HG03432 (cell line): ENCODE measurements at regions not wholly inside any gene's neighbourhood (a gene's known extent, or its start where the extent isn't known, plus 50 kb on each side); places are given as distances from the start of the nearest gene placed in this dataset.
"Not testable (repeated sequence)": the region's sequence is repeated elsewhere in the genome, so short reads cannot be mapped to it uniquely, and the experiment has no call there.

ENCODE experiments used
- ATAC-seq: cut with Tn5 transposase; IDR thresholded peaks from one replicate; pipeline ENCODE4 v1.9.1; 2021; ENCODE audit warnings: mild to moderate bottlenecking, moderate library complexity; ENCODE audit not compliant: unreplicated experiment

DNA sequence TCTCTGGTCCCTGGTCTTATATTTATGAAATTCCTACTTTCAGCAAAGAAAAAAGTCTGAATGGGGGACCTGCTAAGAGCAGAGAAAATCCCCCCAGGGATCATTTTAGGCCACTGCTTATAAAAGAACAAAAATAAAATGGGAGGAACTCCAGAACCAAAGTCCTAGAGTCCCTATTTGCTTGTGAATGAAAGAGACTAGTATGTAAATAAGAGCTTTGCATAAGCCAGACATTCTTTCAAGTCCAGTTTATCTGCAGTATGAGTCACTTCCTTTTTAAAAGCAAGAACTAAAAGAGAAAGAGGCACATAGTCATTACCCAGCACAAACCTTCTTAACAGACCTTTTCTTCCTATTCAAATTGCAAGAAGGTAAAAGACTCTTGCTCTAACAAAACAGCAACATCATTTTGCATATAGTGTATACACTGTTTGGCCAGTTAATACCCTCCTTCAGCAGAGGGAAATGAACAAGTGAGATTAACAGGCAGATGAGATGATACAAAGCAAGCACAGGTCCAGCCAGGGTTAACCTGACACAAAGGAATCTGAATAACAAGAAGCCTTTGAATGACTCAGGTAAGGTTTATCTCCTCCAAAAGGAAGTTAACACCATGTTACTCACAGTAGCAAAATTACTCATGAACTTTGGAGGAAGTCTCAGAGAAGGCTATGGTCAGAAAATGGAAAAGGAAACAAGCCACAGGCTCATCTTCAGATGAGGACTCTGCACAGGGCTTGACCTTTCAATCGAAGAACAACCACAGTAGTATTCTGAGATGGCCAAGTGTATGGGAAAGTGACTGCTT is 87.3 kb downstream of the PHLDA1 start:
- peak; percentile 93 for ATAC-seq

DNA sequence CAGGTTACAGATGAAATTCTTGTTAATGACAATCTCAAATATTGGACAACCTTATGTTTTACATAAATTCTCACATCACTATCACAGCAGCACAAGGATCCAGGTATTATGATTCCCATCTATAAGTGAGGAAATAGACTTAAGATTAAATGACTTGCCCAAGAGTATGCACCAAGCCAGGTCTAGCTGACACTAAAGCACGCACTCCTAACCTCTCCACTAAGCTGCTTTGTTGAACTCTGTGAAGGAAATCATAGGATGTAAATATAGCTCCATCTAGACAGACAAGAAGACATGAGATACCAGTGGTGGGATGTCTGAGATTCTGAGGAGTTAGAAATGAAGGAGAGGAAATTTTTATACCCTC is 87.9 kb downstream of the PHLDA1 start:
- no peak for ATAC-seq

DNA sequence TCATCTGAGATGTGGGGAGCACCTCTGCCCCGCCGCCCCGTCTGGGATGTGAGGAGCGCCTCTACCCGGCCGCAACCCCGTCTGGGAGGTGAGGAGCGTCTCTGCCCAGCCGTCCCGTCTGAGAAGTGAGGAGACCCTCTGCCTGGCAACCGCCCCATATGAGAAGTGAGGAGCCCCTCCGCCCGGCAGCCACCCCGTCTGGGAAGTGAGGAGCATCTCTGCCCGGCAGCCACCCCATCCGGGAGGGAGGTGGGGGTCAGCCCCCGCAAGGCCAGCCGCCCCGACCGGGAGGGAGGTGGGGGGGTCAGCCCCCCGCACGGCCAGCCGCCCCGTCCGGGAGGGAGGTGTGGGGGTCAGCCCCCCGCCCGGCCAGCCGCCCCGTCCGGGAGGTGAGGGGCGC is 89.9 kb downstream of the PHLDA1 start:
- ATAC-seq = not testable (repeated sequence)

DNA sequence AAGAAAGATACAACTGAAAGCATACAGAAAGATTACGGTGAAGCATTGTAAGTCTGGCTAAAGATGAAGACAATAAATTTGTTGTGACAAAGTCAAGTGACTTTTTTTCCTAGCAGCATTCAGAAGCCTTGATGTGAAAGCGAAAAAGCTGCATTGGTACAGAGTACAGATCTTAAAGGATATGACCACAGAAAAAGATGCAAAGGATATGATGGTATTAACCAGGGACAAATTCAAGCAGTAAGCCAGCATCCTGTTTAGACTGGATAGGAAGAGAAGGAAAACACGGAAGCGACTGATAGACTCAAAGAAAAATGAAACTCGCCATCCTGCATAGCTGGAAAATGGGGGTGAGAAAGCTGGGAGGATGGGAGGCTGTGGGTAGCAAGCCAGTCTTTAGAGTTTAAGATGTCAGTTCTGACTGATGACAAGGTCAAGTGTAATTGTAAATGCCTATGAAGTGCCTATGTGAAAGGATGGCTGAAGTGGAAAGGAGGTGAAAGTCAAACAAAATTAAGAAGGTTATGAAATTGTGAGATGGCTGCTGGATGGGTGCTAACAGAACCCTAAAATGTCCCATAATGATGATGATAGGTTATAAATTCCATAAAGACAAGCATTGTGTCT is 92.4 kb downstream of the PHLDA1 start:
- ATAC-seq = no peak

DNA sequence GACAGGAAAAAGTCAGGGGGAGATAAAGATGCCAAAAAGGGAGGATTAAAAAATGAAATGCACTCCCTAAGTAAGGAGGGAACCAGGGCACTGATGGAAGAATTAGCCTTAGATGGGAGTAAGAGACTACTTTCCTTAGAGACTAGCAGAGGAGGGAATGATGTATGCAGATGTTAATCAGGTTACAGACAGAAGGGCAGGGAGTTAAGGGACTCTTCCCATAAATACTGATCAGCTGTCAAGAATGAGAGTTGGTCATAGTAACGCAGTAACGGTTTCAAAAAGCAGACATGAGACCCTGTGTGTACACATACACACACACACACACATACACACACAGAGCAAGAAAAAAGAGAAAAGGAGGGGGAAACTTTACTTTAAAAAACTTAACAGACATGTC is 93.4 kb downstream of the PHLDA1 start:
- no peak for ATAC-seq

DNA sequence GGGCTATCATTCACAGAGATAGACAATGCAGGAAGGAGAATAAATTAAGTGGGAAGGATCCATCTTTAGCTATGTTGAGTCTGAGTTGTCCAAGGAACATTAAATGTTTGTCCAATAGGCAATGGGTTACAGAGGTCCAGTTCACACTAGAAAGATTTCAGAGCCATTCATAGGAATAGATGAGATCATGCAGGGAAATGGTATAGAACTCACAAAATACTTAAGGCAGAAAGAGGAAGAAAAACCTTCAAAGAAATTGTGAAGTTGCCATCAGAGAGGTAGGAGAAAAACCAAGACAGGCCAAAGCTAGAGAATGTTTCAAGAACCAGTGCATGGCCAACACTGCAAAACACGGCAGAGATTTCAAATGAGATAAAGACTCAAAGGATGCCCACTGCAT is 94.1 kb downstream of the PHLDA1 start:
- ATAC-seq = no peak

DNA sequence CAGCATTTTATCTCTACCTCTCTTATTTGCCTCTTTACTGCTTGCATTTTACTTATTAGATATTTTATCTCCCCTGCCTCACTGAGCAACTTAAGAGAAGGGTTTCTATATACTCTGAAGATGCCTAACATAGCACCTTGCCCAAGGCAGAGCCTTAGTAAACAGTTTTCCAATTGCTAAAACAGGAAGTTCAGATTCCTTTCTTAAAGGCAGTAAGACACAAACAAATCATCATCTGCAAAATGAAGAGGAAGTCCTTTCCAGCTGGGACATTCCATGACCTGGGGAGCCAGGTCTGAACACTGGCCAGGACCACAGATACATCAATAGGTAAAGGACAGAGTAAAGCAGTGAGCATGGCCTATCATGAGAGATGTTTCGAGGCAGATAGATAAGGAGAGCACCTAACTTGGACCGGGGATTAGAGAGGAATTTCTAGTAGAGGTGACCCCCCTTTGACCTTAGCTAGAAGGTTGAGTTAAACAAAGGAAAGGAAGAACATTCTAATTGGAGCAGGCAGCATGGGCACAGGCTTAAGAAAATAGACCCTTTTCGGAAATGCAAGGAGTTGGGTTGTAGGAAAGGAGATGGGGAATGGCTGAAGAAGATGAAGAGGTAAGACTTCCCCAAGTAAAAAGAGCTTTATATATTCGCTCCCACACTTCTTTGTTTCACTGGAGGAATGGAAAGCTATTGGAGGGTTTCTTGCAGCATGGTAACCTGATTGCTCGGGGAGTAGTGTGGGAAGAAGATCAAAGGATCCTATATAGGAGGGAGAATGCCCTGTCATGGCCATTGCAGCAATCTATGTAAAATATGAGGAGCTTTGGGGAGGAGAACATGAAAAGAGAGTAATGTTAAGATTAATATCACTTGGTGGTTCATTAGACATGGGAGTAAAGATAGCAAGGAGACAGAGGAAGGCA is 94.8 kb downstream of the PHLDA1 start:
- no peak for ATAC-seq

DNA sequence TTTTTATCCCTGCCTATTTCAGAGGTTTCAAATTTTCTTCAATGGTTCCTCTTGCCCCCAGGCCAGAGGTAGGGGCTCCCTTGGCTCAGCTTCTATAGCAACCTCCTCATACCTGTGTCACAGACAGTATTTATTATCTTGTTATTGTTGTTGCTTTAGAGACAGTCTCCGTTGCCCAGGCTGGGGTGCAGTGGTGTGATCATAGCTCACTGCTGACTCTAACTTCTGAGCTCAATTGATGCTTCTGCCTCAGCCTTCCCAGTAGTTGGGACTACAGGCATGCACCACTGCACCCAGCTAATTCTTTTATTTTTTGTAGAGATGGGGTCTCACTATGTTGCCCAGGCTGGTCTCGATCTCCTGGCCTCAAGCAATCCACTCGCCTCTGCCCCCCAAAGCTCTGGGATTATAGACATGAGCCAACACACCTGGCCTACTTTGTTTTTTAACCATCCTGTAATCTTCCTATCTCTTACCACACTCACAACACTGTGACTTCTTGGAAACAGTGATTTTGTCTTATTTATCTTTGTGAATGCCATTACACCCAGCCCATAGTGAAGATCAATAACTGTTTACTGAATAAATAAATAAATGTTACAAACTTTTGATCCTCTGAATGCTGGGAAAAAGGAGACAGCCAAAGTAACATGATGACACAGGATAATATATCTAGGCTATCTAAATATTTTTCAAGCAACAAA is 95.9 kb downstream of the PHLDA1 start:
- no peak for ATAC-seq

DNA sequence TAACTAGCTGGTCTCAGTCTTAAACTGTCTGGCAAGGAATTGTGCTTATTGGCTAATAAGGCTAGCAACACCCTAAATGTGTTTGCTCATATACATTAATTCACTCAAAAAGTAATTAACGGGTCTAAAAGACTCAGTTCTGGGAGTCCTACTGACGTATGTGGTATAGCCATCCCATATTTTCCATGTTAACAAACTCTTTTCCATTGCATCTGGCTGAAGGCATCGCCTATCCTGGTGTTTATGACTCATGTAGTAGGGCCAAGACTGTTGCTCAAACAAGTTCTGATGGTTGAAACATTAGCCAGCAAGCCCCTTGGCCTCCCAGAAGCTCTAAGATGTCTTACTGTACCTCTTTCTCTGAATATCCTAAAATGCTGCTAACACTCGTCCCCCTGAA is 98.5 kb downstream of the PHLDA1 start:
- no peak for ATAC-seq

DNA sequence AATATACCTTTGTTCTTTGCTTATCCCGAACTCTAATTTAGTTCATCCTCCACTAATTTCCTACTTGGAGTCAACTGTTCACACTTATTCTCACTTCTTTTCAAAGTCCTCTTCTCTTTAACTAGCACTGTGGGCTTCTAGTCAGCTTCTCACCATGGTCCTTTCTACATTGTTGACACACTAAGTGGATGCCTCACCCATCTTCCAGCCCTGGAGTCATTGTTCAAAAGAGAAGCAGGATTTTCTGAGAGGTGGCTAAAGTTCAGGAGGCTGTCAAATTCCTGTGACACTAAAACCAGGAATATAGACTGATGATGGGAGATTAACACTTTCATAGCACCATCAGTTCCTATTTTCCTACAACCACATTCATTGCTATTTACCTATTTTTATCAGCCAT is 99.3 kb downstream of the PHLDA1 start:
- no peak for ATAC-seq

DNA sequence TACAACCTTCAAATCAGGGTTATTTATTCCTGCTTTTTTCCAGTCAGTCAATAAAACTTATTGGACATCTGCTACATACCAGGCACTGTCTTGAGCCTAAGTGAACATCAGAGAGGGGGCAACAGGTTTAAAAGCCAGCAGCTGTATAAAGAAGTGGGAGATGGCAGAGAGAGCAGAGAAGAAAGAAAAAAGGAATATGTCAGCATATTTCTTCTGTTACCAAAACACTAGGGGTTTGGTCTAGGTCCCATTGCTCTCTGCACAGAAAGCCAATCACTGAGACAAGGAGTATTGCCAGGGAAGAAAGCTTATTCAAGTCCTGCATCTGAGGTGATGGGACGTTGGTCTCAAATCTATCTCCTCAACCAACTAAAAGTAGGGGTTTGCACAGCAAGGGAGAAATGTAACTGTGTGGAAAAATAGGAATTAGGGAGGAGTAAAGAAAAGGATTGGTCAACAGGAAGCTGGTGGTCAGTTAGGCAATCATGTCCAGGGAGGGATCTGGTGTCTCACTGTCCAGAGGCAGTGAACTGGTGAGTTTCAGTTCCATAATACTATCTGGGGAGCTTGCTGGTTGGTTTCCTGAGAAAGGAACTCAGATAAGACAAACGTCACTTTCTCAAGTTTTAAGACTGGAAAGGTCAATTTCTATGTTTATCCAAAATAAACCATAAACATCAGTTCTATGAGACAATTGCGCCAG is 107.5 kb downstream of the PHLDA1 start:
- no peak for ATAC-seq

DNA sequence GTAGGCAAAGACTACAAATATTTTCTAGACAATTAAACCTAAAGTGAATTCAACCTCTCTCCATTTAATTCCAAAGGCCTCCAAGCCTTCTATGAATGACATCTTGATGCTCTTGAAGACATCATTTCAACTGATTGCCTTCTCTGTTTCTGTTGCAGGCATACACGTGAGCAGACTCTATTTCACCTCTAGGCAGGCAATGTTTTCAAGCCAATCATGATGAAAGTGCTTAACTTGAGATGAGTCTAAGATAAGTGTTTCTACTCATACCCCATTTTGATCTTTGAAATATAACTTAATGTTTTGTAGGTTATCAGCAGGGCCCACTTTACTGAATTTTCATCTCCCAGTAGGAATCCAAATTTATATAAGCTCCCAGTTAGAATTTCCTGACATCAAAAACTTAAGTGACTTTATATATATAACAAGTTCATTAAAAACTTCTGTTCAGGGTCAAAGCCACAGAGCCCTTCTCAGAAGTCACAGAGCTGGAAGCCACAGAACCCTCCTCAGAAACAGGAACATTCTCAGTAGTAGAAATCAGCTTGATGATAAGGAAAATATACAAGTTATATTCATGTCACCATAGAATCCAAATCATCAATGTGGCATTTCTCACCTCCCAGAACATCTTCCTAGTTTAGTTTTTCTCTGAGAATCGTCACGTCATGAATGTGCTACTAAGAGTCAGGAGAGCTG is 108.5 kb downstream of the PHLDA1 start:
- ATAC-seq = no peak

DNA sequence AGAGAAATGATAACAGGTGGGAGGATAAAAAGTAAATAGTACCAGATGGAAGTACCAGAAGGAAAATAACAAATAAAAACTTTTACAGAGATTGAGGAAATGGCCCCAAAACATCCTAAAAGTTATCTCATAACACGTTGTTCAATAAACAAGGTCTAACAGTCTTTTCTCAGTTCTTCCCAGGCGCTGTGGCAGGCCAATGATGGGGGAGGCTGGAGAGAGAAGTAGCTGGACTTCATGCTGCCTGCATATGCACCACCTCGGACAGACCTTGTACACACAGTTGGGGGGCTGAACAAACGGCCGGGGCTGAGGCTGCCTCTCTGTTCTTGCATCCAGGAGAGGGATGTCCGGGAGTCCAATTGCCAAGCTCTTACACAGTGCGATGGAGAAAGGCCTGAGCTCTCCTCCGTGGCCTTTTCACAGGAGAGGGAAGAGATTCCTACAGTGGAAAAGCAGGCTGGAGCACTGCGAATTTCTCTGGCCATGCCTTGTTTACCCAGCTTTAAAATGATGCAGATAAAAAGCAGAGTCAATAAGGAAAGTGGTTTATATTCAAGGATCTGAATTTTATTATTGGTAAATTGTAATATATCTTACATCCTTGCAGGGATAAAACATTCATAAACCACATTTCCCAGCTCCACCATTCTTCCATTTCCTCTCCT is 109.8 kb downstream of the PHLDA1 start:
- ATAC-seq = no peak

DNA sequence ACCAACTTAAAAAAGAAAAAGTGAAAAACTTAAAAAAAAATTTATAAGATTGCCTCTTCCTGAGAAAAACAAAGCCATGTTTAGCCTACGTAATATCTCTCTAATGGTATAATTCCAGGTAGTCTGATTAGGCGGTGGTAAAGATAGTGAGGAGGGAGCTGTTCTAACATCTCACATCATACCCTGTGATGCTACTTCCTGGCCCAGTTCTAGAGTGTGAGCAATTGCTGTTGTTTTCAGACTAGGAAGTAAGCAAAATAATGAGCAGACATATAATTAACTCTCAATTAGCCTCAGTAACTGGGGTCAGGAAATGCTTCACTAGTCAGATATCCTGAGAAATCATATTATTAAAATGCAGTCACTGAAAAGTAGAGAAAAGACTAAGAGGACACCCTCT is 113.9 kb downstream of the PHLDA1 start:
- ATAC-seq = no peak

DNA sequence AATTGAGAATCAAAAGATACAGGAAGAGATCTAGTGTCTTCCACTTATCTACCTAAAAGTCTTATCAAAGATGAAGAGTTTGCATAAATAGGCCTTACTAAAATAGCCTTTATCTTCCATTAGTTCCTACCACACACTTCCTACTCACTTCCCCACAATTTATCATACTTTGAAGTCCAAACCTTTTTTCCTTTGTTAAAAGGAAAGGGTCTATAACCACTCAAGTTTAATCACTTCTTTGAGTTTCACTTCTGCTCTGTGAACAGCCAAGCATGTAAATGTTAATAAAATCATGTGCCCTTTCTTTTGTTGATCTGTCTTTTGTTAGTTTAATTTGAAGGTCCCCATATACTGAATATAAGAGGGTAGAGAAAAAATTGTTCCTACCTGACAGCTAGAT is 114.5 kb downstream of the PHLDA1 start:
- peak; percentile 81 for ATAC-seq

DNA sequence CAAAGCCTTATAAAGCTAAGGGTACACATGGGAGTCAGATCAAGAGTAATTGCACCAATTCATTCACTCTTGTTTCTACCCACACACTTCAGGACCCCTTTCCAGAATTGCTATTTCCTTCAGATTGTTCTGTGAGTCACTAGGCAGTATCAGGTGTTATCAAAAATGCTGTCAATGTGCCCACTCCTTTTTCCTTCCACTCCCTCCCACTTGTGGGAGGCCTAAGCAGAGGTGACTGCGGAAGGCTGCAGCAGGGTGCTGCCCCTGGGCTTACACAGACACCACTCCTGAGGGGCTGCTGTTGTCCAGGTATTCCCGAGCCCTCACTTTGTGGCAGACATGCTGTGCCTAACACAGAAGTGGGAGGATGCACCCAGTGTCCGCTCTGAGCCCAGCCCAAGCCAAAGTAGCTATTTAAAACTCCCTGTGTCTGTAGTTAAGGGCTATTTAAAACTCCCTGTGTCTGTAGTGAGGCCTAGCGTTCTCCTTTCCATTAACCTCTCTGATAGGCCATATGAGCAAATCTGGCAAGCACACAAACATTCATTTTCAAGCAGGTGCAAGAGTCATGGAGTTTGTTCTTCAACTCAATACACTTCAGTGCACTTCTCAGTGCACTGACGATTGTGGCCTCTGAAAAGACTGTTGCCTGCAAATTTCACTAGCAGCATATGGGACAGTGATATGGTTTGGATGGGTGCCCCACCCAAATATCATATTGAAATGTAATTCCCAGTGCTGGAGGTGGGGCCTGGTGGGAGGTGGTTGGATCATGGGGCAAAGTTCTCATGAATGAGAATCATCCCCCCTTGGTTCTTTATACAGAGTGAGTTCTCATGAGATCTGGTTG is 117.8 kb downstream of the PHLDA1 start:
- no peak for ATAC-seq

DNA sequence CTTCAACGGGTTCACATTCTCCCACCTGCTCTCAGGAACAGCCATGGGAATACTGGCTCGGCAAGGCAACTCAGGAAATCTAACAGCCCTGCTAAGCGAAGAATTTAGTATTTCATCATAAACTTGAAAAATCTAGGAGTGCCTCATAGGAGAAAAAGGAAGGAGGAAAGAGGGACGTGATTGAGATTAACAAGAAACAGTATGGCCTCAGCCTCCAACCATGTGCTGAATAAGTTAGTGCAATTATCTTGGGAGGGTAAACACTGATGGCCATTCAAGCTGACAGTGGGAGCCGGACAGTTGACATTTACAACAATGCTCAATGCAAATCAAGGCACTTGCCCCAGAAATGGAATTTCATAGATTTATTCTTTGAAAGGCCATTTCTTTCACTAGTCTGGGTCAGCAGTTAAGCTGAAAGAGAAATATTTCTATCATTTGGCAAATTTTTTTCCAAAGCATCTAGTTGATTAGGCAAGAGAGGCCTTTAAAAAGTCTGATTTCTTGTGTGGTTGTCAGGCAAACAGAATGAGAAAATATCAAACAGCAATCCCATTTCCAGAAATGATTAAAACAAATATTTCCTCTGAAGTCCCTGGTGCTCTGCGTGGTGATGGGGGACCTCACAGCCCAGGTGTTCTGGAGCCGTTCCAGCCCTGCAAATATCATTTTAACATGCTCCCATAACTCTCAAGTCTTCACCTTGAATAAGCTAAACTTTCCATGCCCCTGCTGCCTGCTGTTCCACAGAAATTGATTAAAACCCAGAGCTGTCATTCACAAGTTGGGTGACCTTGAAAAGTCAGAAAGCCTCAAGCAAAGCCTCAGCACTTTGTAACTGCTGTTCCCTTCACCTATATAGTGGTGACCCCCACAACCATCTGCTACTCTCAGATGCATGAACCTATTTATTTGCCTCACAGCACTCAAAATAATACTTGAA is 121.6 kb downstream of the PHLDA1 start:
- no peak for ATAC-seq
